BLaER1 (cell line): ENCODE measurements at regions not wholly inside any gene's neighbourhood (a gene's known extent, or its start where the extent isn't known, plus 50 kb on each side); places are given as distances from the start of the nearest gene placed in this dataset.

Experiments
- H3K27ac ChIP-seq: shearing (Covaris generic); formaldehyde crosslinking; 2 replicates; pipeline ENCODE4 v1.8.1; 2022
- H3K27me3 ChIP-seq: shearing (Covaris generic); formaldehyde crosslinking; 2 replicates; pipeline ENCODE4 v1.8.1; 2022
- H3K36me3 ChIP-seq: shearing (Covaris generic); formaldehyde crosslinking; 2 replicates; pipeline ENCODE4 v1.8.1; 2022
- H3K4me1 ChIP-seq: shearing (Covaris generic); formaldehyde crosslinking; 2 replicates; pipeline ENCODE4 v1.8.1; 2022
- H3K4me2 ChIP-seq: shearing (Covaris generic); formaldehyde crosslinking; 2 replicates; pipeline ENCODE4 v1.8.1; 2022
- H3K4me3 ChIP-seq: shearing (Covaris generic); formaldehyde crosslinking; 2 replicates; pipeline ENCODE4 v1.8.1; 2022
- H3K9ac ChIP-seq: shearing (Covaris generic); formaldehyde crosslinking; 2 replicates; pipeline ENCODE4 v1.8.1; 2022
- H3K9me3 ChIP-seq: shearing (Covaris generic); formaldehyde crosslinking; 2 replicates; pipeline ENCODE4 v1.8.1; 2022
- H4K20me1 ChIP-seq: shearing (Covaris generic); formaldehyde crosslinking; 2 replicates; pipeline ENCODE4 v1.8.1; 2022
- Cebpa-rat ChIP-seq: shearing (Covaris generic); IDR thresholded peaks from 2 replicates; pipeline ENCODE4 v1.8.1; 2022

DNA sequence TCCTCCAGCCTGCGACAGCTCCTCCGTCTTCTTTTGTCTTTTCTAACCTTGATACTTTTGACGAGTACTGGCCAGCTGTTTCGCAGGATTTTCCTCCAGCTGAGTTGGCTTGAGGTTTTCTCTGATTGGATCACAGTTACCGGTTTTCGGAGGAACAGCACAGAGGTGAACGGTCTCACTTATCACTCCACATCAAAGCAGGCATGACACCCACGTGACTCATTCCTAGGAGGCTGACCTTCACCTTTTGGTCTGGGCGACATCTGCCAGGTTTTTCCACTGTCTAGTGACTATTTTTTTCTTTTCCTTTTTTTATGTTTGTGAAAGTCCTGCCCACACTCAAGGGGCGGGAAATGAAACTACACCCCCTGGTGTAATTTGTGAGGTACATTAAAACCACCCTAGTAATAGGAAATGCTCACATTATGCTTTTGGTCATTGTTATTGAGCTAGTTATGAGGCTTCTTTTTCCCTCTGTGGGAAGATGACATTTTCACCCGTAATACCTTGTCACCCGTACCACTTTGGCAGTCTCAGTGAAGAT lies 319.2 kb downstream of the GADD45G start:
- H3K9ac ChIP-seq = no peak overlapping the region
- no peak overlapping the region for H3K4me3 ChIP-seq
- no peaks in the 10 kb centered on the region for H4K20me1 ChIP-seq
- TF ChIP-seq Cebpa-rat = no peak
- no peaks in the 10 kb centered on the region for H3K9me3 ChIP-seq
- H3K27ac ChIP-seq = peak overlapping the region; percentile 42; the same call in 1 of the 2 replicates
- H3K4me2 ChIP-seq = peak overlapping the region; percentile 66
- H3K4me1 ChIP-seq = peaks cover 73% of the 10 kb centered on the region
- no peaks in the 10 kb centered on the region for H3K27me3 ChIP-seq
- no peaks in the 10 kb centered on the region for H3K36me3 ChIP-seq

DNA sequence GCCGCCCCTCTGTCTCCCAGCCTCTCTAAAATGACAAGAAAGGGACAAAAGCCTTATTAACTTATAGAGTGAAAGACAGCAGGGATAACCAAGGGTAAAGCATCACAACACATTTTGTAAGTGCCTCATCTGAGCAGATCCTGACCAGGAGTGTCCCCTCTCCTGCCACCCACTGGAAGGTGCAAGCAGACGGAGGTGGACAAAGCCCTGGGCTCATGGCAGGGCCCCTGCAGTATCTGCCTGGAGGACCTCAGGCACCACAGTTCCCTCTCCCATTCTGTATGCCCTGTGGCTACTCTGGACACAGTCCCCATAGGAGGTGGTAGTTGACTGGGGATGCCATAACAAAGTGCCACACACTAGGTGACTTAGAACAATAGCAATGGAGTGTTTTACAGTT lies 319.8 kb downstream of the GADD45G start:
- TF ChIP-seq Cebpa-rat = no peak
- peaks cover 73% of the 10 kb centered on the region for H3K4me1 ChIP-seq
- no peaks in the 10 kb centered on the region for H3K27me3 ChIP-seq
- peak overlapping the region; percentile 10; the same call in 1 of the 2 replicates for H3K27ac ChIP-seq
- H3K9ac ChIP-seq = no peak overlapping the region
- no peaks in the 10 kb centered on the region for H4K20me1 ChIP-seq
- H3K36me3 ChIP-seq = no peaks in the 10 kb centered on the region
- H3K4me3 ChIP-seq = no peak overlapping the region
- no peaks in the 10 kb centered on the region for H3K9me3 ChIP-seq
- peak overlapping the region; percentile 66 for H3K4me2 ChIP-seq

DNA sequence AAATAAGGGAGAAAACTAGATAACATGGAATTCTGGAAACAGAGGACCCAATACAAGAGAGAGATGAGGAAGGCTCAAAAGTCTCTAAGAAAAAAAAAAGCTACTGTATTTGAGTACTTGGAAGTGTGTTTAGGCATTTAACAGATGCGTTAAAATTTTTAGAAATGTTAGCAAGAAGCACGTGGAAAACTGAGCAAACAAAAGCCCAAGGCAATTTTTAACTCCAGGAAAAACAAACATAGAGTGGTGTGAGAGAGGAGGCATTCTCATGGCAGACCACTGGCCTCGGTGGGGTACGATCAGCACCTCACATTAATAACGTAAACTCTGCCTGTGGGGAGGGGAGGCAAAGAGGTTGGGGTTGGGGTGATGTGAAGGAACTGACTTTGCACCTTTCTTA lies 321.4 kb downstream of the GADD45G start:
- Histone ChIP-seq H3K4me3 (no peak overlapping the region), H3K4me1 (peaks cover 84% of the 10 kb centered on the region)

DNA sequence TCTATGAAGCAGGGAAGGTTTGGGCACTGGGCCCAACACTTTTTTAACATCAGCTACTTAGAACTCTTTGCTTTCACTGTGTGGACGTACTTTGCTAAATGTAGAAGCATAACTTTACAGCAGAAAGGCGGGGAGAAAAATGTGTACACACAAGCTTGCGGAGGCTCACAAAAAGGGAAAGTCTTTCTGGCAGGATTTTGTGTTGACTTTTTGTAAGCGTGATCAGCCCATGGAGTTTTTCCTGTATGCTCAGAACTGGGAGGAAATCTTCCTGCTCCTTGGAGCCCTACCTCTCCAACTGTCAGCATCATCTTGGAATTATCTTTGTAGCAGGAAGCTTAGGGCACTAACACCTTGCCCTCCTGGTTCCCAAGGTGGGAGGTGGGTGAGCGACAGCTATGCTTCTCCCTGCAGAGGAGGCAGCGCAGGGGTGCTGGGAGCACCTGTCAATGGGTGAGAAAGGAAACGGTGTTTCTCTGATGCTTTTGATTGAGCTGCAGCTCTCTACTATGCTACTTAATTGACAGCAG lies 321.9 kb downstream of the GADD45G start:
- H3K4me2 ChIP-seq = no peak overlapping the region
- no peak overlapping the region for H3K9ac ChIP-seq
- H3K27ac ChIP-seq = no peak overlapping the region

More for the DNA sequence above, 321.4 kb downstream of the GADD45G start:
- Histone ChIP-seq H4K20me1 (no peaks in the 10 kb centered on the region), H3K27ac (no peak overlapping the region), H3K36me3 (no peaks in the 10 kb centered on the region), H3K9me3 (no peaks in the 10 kb centered on the region), H3K27me3 (no peaks in the 10 kb centered on the region), H3K4me2 (no peak overlapping the region), H3K9ac (no peak overlapping the region)
- no peak for TF ChIP-seq Cebpa-rat

DNA sequence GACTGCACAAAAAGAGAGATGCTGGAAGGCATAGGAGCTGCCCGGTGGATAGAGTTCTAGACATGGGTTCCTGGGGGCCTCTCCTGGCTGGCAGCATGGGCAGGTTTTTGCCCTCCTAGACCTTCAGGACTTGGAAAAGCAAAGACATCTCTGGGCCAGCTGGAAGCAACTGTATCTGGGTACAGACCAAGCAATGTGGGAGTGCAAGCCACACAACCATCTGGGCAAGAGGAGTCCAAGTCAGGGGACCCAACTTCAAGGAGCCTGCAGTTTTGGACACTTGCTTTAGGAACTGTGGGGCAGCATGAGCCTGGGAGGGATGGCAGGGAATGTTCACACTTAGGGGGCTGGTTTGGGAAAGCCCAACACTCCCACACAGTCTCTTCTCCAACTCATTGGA lies 323.3 kb downstream of the GADD45G start:
- H3K9me3 ChIP-seq = no peaks in the 10 kb centered on the region
- H3K27ac ChIP-seq = peak overlapping the region; percentile 86
- H3K36me3 ChIP-seq = no peaks in the 10 kb centered on the region
- peaks cover 76% of the 10 kb centered on the region for H3K4me1 ChIP-seq
- no peak overlapping the region for H3K4me3 ChIP-seq
- no peak overlapping the region for H3K9ac ChIP-seq
- no peaks in the 10 kb centered on the region for H3K27me3 ChIP-seq
- no peaks in the 10 kb centered on the region for H4K20me1 ChIP-seq
- TF ChIP-seq Cebpa-rat = no peak
- H3K4me2 ChIP-seq = peak overlapping the region; percentile 79

More for the DNA sequence above, 321.9 kb downstream of the GADD45G start:
- H3K36me3 ChIP-seq = no peaks in the 10 kb centered on the region
- H3K4me1 ChIP-seq = peaks cover 84% of the 10 kb centered on the region
- no peak for TF ChIP-seq Cebpa-rat
- no peaks in the 10 kb centered on the region for H3K9me3 ChIP-seq
- no peaks in the 10 kb centered on the region for H3K27me3 ChIP-seq
- no peak overlapping the region for H3K4me3 ChIP-seq
- H4K20me1 ChIP-seq = no peaks in the 10 kb centered on the region

DNA sequence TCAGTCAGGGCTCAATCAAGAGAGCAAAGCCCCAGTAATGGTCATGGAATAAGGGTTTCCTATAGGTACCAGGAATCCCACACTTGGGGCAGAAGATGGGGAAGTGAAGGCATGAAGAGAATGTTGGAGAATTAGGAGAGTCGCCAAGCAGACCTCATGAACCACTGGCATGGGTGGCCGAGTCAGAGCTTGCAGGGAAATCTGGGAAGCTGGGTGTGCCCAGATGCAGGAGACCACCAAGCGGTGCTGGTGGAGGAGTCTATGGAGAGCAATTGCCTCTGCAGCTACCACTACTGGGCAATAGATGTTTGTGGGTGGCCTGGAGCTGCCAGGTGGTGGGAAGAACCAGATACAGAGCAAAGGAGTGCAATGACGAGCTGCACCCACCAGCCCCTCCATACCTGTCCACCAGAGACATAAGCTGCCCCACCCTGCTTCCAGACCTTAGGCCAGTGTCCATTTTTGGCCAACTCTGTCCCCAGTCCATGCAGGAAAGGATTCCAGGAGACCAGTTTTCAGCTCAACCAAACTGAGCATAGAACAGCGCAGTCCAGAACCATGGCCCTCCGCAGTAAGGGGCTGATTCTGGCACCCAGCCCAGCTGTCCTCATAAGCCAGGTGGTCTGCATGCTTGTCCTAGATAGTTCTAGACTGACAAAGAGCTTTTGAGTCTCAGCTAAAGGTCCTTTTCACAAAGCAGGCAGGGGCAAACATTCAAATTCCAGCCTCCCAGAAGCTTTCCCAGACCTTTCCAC lies 323.9 kb downstream of the GADD45G start:
- peak overlapping the region; percentile 52; the same call in 1 of the 2 replicates for H3K9ac ChIP-seq
- no peaks in the 10 kb centered on the region for H3K27me3 ChIP-seq
- H3K36me3 ChIP-seq = no peaks in the 10 kb centered on the region
- no peak for TF ChIP-seq Cebpa-rat
- peaks cover 70% of the 10 kb centered on the region for H3K4me1 ChIP-seq
- no peaks in the 10 kb centered on the region for H4K20me1 ChIP-seq
- H3K27ac ChIP-seq = peak overlapping the region; percentile 86
- no peak overlapping the region for H3K4me3 ChIP-seq
- H3K4me2 ChIP-seq = peak overlapping the region; percentile 79
- H3K9me3 ChIP-seq = no peaks in the 10 kb centered on the region

DNA sequence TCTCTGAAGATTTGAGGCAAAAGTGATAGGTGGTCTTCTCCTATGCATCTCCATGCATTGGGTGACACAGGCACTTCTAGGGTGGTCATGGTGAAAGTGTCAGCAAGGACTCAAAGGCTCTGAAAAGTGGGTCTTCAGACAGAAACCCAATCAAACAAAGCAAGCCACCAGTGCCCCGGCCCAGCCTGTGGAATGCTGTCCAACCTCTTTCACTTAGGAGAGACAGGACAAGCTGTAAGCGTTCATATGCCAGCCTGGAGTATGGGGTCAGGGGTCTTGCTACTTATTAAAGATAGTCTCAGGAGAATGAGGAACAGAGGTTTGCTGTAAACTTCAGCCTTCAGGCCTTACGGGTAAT lies 324.5 kb downstream of the GADD45G start:
- H3K4me1 ChIP-seq = peaks cover 64% of the 10 kb centered on the region
- H3K36me3 ChIP-seq = no peaks in the 10 kb centered on the region
- no peaks in the 10 kb centered on the region for H4K20me1 ChIP-seq
- H3K9me3 ChIP-seq = no peaks in the 10 kb centered on the region
- H3K27me3 ChIP-seq = no peaks in the 10 kb centered on the region
- peak overlapping the region; percentile 86 for H3K27ac ChIP-seq
- TF ChIP-seq Cebpa-rat = no peak
- H3K9ac ChIP-seq = peak overlapping the region; percentile 52; the same call in 1 of the 2 replicates
- no peak overlapping the region for H3K4me3 ChIP-seq
- peak overlapping the region; percentile 79 for H3K4me2 ChIP-seq

DNA sequence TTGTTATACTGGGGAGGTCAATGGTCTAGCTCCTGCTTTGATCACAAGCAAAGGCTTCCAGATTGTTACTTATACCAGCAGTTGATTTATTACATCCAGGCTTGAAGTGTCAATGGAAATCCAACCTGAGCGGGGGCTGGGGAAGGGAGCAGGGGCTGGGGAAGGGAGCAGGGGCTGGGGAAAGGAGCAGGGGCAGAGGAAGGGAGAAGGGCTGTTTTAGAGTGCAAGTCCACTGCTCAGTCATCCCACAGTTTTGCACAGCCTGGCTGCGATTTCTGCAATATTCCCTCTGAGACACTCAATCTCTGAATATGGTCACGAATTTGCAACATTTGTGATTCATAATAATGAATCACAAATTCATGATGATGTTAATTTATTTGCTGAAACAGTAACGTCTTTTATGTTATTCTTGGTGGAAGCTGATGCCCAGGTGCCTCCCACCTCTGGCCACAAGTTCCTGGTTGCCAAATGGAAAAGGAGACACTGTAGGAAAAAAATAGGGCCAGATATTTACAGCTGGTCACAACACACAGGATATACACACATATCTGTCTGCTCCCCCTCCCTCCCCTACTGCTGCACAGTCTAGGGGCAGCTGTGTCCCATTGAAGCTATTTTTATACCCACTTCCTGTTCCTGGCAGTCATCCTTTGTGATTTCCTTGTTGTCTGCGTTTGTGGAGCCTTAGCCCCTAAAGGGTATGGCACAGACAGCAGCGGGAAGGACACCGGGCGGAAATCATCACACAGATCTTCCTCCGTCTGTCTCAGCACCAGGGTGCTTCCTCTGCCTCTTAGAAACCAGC lies 325.1 kb downstream of the GADD45G start:
- Histone ChIP-seq H3K4me1 (peaks cover 58% of the 10 kb centered on the region), H3K4me2 (peak overlapping the region; percentile 79), H3K27me3 (no peaks in the 10 kb centered on the region), H3K4me3 (no peak overlapping the region), H3K9me3 (no peaks in the 10 kb centered on the region), H4K20me1 (no peaks in the 10 kb centered on the region), H3K27ac (peak overlapping the region; percentile 86), H3K9ac (peak overlapping the region; percentile 52; the same call in 1 of the 2 replicates), H3K36me3 (no peaks in the 10 kb centered on the region)
- TF ChIP-seq Cebpa-rat = no peak

DNA sequence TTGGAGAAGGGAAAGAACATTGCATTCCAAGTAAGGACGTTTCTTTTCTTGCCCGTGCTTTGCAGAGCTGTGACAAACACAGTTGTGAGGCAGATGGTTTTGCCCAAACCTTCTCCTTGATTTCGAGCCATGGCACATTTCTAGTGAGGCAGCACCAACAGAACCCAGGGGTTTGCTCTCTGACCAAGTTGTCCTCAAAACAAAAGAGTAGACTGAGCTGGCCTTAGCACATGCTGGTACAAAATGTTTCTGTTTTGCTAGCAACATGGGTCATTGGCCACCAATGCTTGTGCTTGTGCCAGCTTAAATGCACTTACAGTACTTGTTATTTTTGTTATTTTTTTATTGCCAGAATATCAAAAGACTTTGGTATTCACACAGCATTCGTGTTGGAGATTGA lies 328.8 kb downstream of the GADD45G start:
- Histone ChIP-seq H3K27me3 (no peaks in the 10 kb centered on the region), H3K4me2 (no peak overlapping the region), H4K20me1 (no peaks in the 10 kb centered on the region), H3K9me3 (no peaks in the 10 kb centered on the region), H3K27ac (no peak overlapping the region), H3K36me3 (no peaks in the 10 kb centered on the region), H3K4me3 (no peak overlapping the region), H3K4me1 (peaks cover 42% of the 10 kb centered on the region), H3K9ac (no peak overlapping the region)
- TF ChIP-seq Cebpa-rat = no peak

DNA sequence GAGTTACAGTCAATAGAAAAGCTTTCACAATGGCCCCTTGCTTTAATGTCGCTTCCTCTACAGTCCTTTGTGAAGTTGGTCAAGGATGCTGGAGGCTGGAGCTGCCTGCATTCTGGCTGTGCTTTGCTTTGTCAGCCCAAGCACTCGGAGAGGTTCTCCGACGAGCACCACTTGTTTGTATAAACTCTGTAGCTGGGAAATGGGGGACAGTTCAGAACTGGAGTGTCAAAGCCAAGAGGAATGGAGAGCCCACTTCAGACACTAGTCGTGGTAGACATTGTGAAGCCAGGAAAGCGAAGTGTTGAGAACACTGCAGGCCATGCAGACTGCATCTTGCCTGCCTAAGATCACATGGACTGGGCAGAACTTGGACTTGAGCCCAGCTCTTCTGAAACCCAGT lies 330.3 kb downstream of the GADD45G start:
- no peaks in the 10 kb centered on the region for H3K27me3 ChIP-seq

More for the DNA sequence above, 330.3 kb downstream of the GADD45G start:
- H3K9me3 ChIP-seq = no peaks in the 10 kb centered on the region
- H3K36me3 ChIP-seq = no peaks in the 10 kb centered on the region
- H3K4me3 ChIP-seq = no peak overlapping the region
- H3K4me2 ChIP-seq = no peak overlapping the region
- H3K27ac ChIP-seq = no peak overlapping the region
- peaks cover 27% of the 10 kb centered on the region for H3K4me1 ChIP-seq
- no peak for TF ChIP-seq Cebpa-rat
- H4K20me1 ChIP-seq = no peaks in the 10 kb centered on the region
- no peak overlapping the region for H3K9ac ChIP-seq
